ENCODE measurements at regions not wholly inside any gene's neighbourhood (a gene's known extent, or its start where the extent isn't known, plus 50 kb on each side); places are given as distances from the start of the nearest gene placed in this dataset.

- no peak overlapping the region for H3K27ac ChIP-seq
- TF ChIP-seq ZFX (IDR thresholded peaks at IDR 0.05) (no peak), CTCF (conservative IDR thresholded peaks at IDR 0.05) (no peak)
Measured at GRCh38 chr4:24422644-24423043, 161.7 kb downstream of the DHX15 start.

GRCh38 chr4:24419181-24420034, 164.9 kb downstream of the DHX15 start:
- no peak overlapping the region for H3K27ac ChIP-seq
- peak; percentile 92 for TF ChIP-seq CTCF (conservative IDR thresholded peaks at IDR 0.05)
- TF ChIP-seq ZFX (IDR thresholded peaks at IDR 0.05), result no peak

GRCh38 chr4:24417206-24417605, 167.1 kb downstream of the DHX15 start:
- no peak overlapping the region for H3K27ac ChIP-seq
- TF ChIP-seq CTCF (conservative IDR thresholded peaks at IDR 0.05) (no peak), ZFX (IDR thresholded peaks at IDR 0.05) (no peak)

- TF ChIP-seq CTCF (conservative IDR thresholded peaks at IDR 0.05), result no peak
- no peak for TF ChIP-seq ZFX (IDR thresholded peaks at IDR 0.05)
Measured at GRCh38 chr4:24416293-24416692, 168.1 kb downstream of the DHX15 start.

GRCh38 chr4:24413311-24413784, 171.0 kb downstream of the DHX15 start:
- no peak for TF ChIP-seq ZFX (IDR thresholded peaks at IDR 0.05)
- no peak for TF ChIP-seq CTCF (conservative IDR thresholded peaks at IDR 0.05)
- H3K27ac ChIP-seq, result no peak overlapping the region

More at GRCh38 chr4:24416293-24416692, 168.1 kb downstream of the DHX15 start:
- H3K27ac ChIP-seq, result no peak overlapping the region

GRCh38 chr4:24411806-24412205, 172.5 kb downstream of the DHX15 start:
- TF ChIP-seq ZFX (IDR thresholded peaks at IDR 0.05), result no peak
- TF ChIP-seq CTCF (conservative IDR thresholded peaks at IDR 0.05), result no peak
- no peak overlapping the region for H3K27ac ChIP-seq

GRCh38 chr4:24411299-24411698, 173.1 kb downstream of the DHX15 start:
- TF ChIP-seq CTCF (conservative IDR thresholded peaks at IDR 0.05) (no peak), ZFX (IDR thresholded peaks at IDR 0.05) (no peak)
- H3K27ac ChIP-seq, result no peak overlapping the region
